Ascending aorta (tissue), 2 donors: ENCODE measurements at regions not wholly inside any gene's neighbourhood (a gene's known extent, or its start where the extent isn't known, plus 50 kb on each side); places are given as distances from the start of the nearest gene placed in this dataset.

Source experiments
- DNase-seq, 2 donors: peaks; one replicate each; pipeline ENCODE4 v3.0.0-alpha.2; 2019; ENCODE audit warnings: low spot score in 2 of 2
- H3K27ac ChIP-seq, 2 donors: fragments of 200-600 bp; sonication (generic); one replicate each; pipeline ENCODE4 v1.5.1; 2016 to 2017; ENCODE audit warnings: mild to moderate bottlenecking in 1 of 2
- H3K27me3 ChIP-seq: fragments of 200-600 bp; sonication (generic); one replicate; pipeline ENCODE4 v1.5.1; 2017
- H3K36me3 ChIP-seq, 2 donors: fragments of 200-600 bp; sonication (generic); one replicate each; pipeline ENCODE4 v1.5.1; 2016
- H3K4me1 ChIP-seq, 2 donors: fragments of 200-600 bp; sonication (generic); one replicate each; pipeline ENCODE4 v1.5.1; 2016 to 2017; ENCODE audit warnings: mild to moderate bottlenecking in 1 of 2
- H3K4me3 ChIP-seq, 2 donors: fragments of 200-600 bp; sonication (generic); one replicate each; pipeline ENCODE4 v1.5.1; 2016 to 2017; ENCODE audit warnings: mild to moderate bottlenecking in 1 of 2
- H3K9me3 ChIP-seq, 2 donors: fragments of 200-600 bp; sonication (generic); one replicate each; pipeline ENCODE4 v1.5.1; 2016
- CTCF ChIP-seq, 3 experiments: fragments of 200-600 bp in 2 of 3; fragments of 450-650 bp in 1 of 3; sonication (generic) in 2 of 3; IDR thresholded peaks; one replicate each; pipeline ENCODE4 v1.5.1; 2016 to 2019; ENCODE audit warnings: antibody characterized with exemption in 3 of 3, mild to moderate bottlenecking in 1 of 3, moderate library complexity in 1 of 3
- intact Hi-C: fragments of 100-400 bp; cut with DNase I; formaldehyde crosslinking; loops from one replicate; pipeline ENCODE4 v1.15.1; 2023

- intact Hi-C loops = no loop called here
- DNase-seq = no peak
- H3K27me3 ChIP-seq = no peaks in the 10 kb centered on the region
- TF ChIP-seq CTCF (IDR thresholded peaks at IDR 0.05) = no peak
- no peaks in the 10 kb centered on the region for H3K9me3 ChIP-seq
- no peak overlapping the region for H3K27ac ChIP-seq
- H3K4me3 ChIP-seq = no peak overlapping the region
- no peaks in the 10 kb centered on the region for H3K4me1 ChIP-seq
- H3K36me3 ChIP-seq = no peaks in the 10 kb centered on the region
Observed at GRCh38 chr5:77948476-77948875, 172.3 kb upstream of the TBCA start.

GRCh38 chr5:77947041-77947428, 170.9 kb upstream of the TBCA start:
- no peaks in the 10 kb centered on the region for H3K4me1 ChIP-seq
- no peaks in the 10 kb centered on the region for H3K36me3 ChIP-seq
- no peaks in the 10 kb centered on the region for H3K27me3 ChIP-seq
- no peak overlapping the region for H3K27ac ChIP-seq
- no peak for DNase-seq
- no peak overlapping the region for H3K4me3 ChIP-seq
- no peaks in the 10 kb centered on the region for H3K9me3 ChIP-seq
- TF ChIP-seq CTCF (IDR thresholded peaks at IDR 0.05) = no peak
- intact Hi-C loops = no loop called here

- no peak overlapping the region for H3K27ac ChIP-seq
- no peaks in the 10 kb centered on the region for H3K9me3 ChIP-seq
- H3K4me3 ChIP-seq = no peak overlapping the region
- intact Hi-C loops = no loop called here
- no peak for TF ChIP-seq CTCF (IDR thresholded peaks at IDR 0.05)
- H3K36me3 ChIP-seq = no peaks in the 10 kb centered on the region
- H3K4me1 ChIP-seq = no peaks in the 10 kb centered on the region
- H3K27me3 ChIP-seq = no peaks in the 10 kb centered on the region
- no peak for DNase-seq
Observed at GRCh38 chr5:77946381-77947040, 170.4 kb upstream of the TBCA start.

- intact Hi-C loops = no loop called here
- H3K9me3 ChIP-seq = no peaks in the 10 kb centered on the region
- no peaks in the 10 kb centered on the region for H3K36me3 ChIP-seq
- no peak for DNase-seq
- H3K4me1 ChIP-seq = no peaks in the 10 kb centered on the region
- no peak for TF ChIP-seq CTCF (IDR thresholded peaks at IDR 0.05)
- H3K4me3 ChIP-seq = no peak overlapping the region
- no peaks in the 10 kb centered on the region for H3K27me3 ChIP-seq
- H3K27ac ChIP-seq = no peak overlapping the region
Observed at GRCh38 chr5:77945874-77946273, 169.7 kb upstream of the TBCA start.

GRCh38 chr5:77944757-77945340, 168.7 kb upstream of the TBCA start:
- Histone ChIP-seq H3K27me3 (no peaks in the 10 kb centered on the region), H3K36me3 (no peaks in the 10 kb centered on the region), H3K9me3 (no peaks in the 10 kb centered on the region), H3K27ac (no peak overlapping the region), H3K4me3 (no peak overlapping the region), H3K4me1 (no peaks in the 10 kb centered on the region)
- no peak for TF ChIP-seq CTCF (IDR thresholded peaks at IDR 0.05)
- intact Hi-C loops = no loop called here
- no peak for DNase-seq
